Stimulated activated CD4-positive, alpha-beta T cell treated with anti-CD3 and anti-CD28 coated beads, Interleukin-2, amount 100 ng/mL, for 48 hours (primary cell): ENCODE measurements at regions not wholly inside any gene's neighbourhood (a gene's known extent, or its start where the extent isn't known, plus 50 kb on each side); places are given as distances from the start of the nearest gene placed in this dataset.

ENCODE experiments used
- DNase-seq, 2 donors: peaks; one replicate each; pipeline ENCODE4 v3.0.0-alpha.2; 2020

GRCh38 chr5:24385617-24386016 lies 259.2 kb downstream of the CDH10 start:
- no peak for DNase-seq

GRCh38 chr5:24388448-24388847 lies 256.3 kb downstream of the CDH10 start:
- DNase-seq, result no peak

GRCh38 chr5:24389968-24390367 lies 254.8 kb downstream of the CDH10 start:
- no peak for DNase-seq

GRCh38 chr5:24391816-24392215 lies 253.0 kb downstream of the CDH10 start:
- DNase-seq, result no peak

GRCh38 chr5:24397601-24398000 lies 247.2 kb downstream of the CDH10 start:
- no peak for DNase-seq

- no peak for DNase-seq
These were observed 243.0 kb downstream of the CDH10 start for GRCh38 chr5:24401773-24402172.

GRCh38 chr5:24407466-24407865 lies 237.3 kb downstream of the CDH10 start:
- no peak for DNase-seq

- DNase-seq, result no peak
These were observed 216.4 kb downstream of the CDH10 start for GRCh38 chr5:24428345-24428744.

GRCh38 chr5:24433555-24433954 lies 211.2 kb downstream of the CDH10 start:
- DNase-seq, result no peak
